WTC11 (cell line): ENCODE measurements at regions not wholly inside any gene's neighbourhood (a gene's known extent, or its start where the extent isn't known, plus 50 kb on each side); places are given as distances from the start of the nearest gene placed in this dataset.

Experiments used
- CBFB ChIP-seq: sonication (generic); formaldehyde crosslinking; IDR thresholded peaks from 2 replicates; pipeline ENCODE4 v1.8.1; 2022; ENCODE audit warnings: mild to moderate bottlenecking, low read depth, missing genetic modification reagents
- CREB1 ChIP-seq: sonication (generic); formaldehyde crosslinking; IDR thresholded peaks from 2 replicates; pipeline ENCODE4 v1.8.0; 2023; ENCODE audit warnings: mild to moderate bottlenecking, missing genetic modification reagents
- ELF4 ChIP-seq: sonication (generic); formaldehyde crosslinking; IDR thresholded peaks from 2 replicates; pipeline ENCODE4 v1.8.1; 2022; ENCODE audit warnings: low read depth, mild to moderate bottlenecking, moderate library complexity, missing genetic modification reagents
- FOXJ3 ChIP-seq: sonication (generic); formaldehyde crosslinking; IDR thresholded peaks from 2 replicates; pipeline ENCODE4 v1.9.0; 2021; ENCODE audit warnings: missing genetic modification reagents, mild to moderate bottlenecking, borderline replicate concordance
- GABPB1 ChIP-seq: sonication (generic); formaldehyde crosslinking; IDR thresholded peaks from 2 replicates; pipeline ENCODE4 v1.8.1; 2023; ENCODE audit warnings: mild to moderate bottlenecking, missing genetic modification reagents
- IRF2 ChIP-seq: sonication (generic); formaldehyde crosslinking; IDR thresholded peaks from 2 replicates; pipeline ENCODE4 v1.8.0; 2022; ENCODE audit warnings: low read depth, missing genetic modification reagents, borderline replicate concordance
- MLX ChIP-seq: sonication (generic); formaldehyde crosslinking; IDR thresholded peaks from 2 replicates; pipeline ENCODE4 v1.8.1; 2023; ENCODE audit warnings: mild to moderate bottlenecking, missing genetic modification reagents, moderate library complexity
- NR2C2 ChIP-seq: sonication (generic); formaldehyde crosslinking; IDR thresholded peaks from 2 replicates; pipeline ENCODE4 v1.8.0; 2022; ENCODE audit warnings: mild to moderate bottlenecking, missing genetic modification reagents
- RELA ChIP-seq: sonication (generic); formaldehyde crosslinking; IDR thresholded peaks from 2 replicates; pipeline ENCODE4 v1.8.1; 2022; ENCODE audit warnings: missing genetic modification reagents, mild to moderate bottlenecking, borderline replicate concordance
- TEAD4 ChIP-seq: sonication (generic); formaldehyde crosslinking; IDR thresholded peaks from 2 replicates; pipeline ENCODE4 v1.8.0; 2022; ENCODE audit warnings: mild to moderate bottlenecking, missing genetic modification reagents
- TP53 ChIP-seq: sonication (generic); formaldehyde crosslinking; IDR thresholded peaks from 2 replicates; pipeline ENCODE4 v1.8.1; 2023; ENCODE audit warnings: mild to moderate bottlenecking, missing genetic modification reagents
- ZNF263 ChIP-seq: sonication (generic); formaldehyde crosslinking; IDR thresholded peaks from 2 replicates; pipeline ENCODE4 v1.8.1; 2022; ENCODE audit warnings: low read depth, mild to moderate bottlenecking, moderate library complexity, missing genetic modification reagents
- TF ChIP-seq, protein P1 (sequence below): fragments of 200-600 bp; IDR thresholded peaks from 2 replicates; pipeline ENCODE4 v1.8.0; 2022; ENCODE audit warnings: antibody characterized with exemption

DNA sequence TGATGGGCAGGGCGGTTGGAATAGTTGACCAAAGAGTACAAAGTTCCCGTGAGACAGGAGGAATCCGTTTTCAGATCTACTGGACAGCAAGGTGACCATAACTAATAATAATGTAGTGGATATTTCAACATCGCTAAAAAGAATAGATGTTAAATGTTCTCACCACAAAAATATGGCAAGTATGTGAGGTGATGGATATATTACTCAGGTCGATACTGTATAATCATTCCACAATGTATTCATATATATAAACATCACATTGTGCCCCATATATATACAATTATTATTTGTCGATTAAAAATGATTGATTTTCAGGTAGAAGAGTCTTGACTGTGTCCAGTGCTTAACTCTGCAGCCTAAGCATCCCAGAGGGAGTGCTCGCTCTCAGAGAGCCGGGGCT lies 141.6 kb upstream of the TENM3 start:
- TF ChIP-seq TP53 (CRISPR knock-in tag) (no peak), TEAD4 (CRISPR knock-in tag) (no peak), MLX (CRISPR knock-in tag) (no peak), IRF2 (CRISPR knock-in tag) (no peak), CBFB (CRISPR knock-in tag) (no peak), ELF4 (no peak), NR2C2 (CRISPR knock-in tag) (no peak), CREB1 (no peak), GABPB1 (CRISPR knock-in tag) (no peak), RELA (CRISPR knock-in tag) (no peak), ZNF263 (no peak), FOXJ3 (CRISPR knock-in tag) (no peak)
- TF ChIP-seq, protein P1, sequence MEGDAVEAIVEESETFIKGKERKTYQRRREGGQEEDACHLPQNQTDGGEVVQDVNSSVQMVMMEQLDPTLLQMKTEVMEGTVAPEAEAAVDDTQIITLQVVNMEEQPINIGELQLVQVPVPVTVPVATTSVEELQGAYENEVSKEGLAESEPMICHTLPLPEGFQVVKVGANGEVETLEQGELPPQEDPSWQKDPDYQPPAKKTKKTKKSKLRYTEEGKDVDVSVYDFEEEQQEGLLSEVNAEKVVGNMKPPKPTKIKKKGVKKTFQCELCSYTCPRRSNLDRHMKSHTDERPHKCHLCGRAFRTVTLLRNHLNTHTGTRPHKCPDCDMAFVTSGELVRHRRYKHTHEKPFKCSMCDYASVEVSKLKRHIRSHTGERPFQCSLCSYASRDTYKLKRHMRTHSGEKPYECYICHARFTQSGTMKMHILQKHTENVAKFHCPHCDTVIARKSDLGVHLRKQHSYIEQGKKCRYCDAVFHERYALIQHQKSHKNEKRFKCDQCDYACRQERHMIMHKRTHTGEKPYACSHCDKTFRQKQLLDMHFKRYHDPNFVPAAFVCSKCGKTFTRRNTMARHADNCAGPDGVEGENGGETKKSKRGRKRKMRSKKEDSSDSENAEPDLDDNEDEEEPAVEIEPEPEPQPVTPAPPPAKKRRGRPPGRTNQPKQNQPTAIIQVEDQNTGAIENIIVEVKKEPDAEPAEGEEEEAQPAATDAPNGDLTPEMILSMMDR, result no peak
